HG03108 (cell line): ENCODE measurements at regions not wholly inside any gene's neighbourhood (a gene's known extent, or its start where the extent isn't known, plus 50 kb on each side); places are given as distances from the start of the nearest gene placed in this dataset.
A peak's percentile ranks its signal among the peaks of the same experiment; 100 is the strongest.
"Not testable (repeated sequence)": the region's sequence is repeated elsewhere in the genome, so short reads cannot be mapped to it uniquely, and the experiment has no call there.

Experiments
- ATAC-seq: cut with Tn5 transposase; IDR thresholded peaks from one replicate; pipeline ENCODE4 v1.9.1; 2021; ENCODE audit warnings: moderate library complexity; ENCODE audit not compliant: unreplicated experiment

GRCh38 chr4:17436047-17436749 lies 75.7 kb downstream of the QDPR start:
- ATAC-seq, result not testable (repeated sequence)

DNA sequence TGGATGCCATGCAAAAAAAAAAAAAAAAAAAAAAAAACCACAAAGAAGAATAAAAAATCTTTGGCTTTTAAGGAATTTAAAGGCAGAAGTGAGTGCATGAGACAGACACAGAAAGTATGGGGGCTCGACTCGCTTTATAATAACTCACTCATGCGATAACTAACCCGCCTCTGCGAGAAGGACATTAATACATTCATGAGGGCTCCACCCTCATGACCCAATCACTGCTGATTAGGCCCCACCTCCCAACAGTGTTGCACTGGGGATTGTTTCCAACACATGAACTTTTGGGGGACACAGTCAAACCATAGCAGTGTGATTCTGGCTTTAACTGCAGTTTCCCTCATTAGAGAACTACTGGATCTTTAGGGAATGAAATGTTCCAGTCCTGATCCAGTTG lies 78.1 kb downstream of the QDPR start:
- ATAC-seq, result no peak

GRCh38 chr4:17427991-17428390 lies 83.9 kb downstream of the QDPR start:
- ATAC-seq, result no peak

DNA sequence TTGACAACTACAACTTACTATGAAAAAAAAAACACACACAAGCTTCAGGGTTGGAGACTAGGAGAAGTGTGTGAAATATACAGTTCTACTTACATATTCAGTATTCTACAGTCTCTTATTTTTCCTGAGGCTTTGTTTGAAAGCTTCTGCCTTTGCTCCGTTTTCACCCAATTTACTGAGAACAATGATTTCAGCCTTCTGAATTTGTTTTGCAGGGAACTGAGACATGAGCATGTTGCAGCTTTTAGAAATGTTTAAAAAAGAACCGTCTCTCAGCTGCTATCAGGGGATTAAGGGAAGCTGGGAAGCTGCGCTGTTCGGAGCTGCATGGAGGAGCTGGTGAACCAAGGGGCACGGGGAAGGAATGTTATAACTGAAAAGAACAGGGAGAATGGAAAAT lies 85.7 kb downstream of the QDPR start:
- ATAC-seq, result no peak

- no peak for ATAC-seq
Observed at GRCh38 chr4:17418010-17418409, 93.9 kb downstream of the QDPR start.

GRCh38 chr4:17414392-17414791 lies 97.5 kb downstream of the QDPR start:
- ATAC-seq, result no peak

DNA sequence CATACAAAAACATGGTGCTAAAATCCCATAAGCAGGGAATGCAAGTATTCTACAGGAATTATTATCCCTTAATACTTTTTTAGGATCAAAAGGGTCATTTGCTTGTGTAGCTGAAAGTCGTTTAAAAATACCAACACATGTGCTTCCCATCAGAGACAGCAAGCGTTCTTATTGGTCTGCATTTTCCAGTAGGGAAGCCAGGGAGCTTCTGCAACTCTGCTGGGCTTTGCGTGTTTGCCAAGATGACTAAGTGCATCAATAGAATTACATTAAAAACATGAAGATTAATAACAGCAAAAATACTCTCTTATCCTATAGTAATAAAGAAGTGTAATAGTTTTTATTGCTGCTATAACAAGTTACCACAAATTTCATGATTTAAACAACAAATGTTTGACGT lies 111.2 kb downstream of the QDPR start:
- no peak for ATAC-seq

- ATAC-seq, result no peak
Observed at GRCh38 chr4:17398805-17399204, 113.1 kb downstream of the QDPR start.

DNA sequence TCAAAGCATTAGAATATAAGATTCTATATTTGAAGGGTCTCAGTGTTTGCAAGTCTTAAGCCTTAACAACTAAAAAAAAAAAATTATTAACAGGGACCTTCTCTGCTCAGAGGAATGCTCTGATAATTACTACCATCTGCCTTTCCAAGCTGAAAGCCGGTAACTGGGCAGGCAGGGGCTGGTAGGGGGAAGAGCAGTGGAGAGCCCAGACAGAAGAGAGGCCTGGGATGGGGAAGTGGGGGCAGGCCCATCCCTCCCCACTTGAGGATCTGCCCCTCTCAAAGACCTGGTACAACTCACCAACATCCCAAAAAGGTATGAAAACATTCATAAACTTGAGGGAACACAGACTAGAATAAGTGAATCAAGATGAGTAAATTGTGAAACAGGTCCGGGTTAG lies 113.9 kb downstream of the QDPR start:
- no peak for ATAC-seq

DNA sequence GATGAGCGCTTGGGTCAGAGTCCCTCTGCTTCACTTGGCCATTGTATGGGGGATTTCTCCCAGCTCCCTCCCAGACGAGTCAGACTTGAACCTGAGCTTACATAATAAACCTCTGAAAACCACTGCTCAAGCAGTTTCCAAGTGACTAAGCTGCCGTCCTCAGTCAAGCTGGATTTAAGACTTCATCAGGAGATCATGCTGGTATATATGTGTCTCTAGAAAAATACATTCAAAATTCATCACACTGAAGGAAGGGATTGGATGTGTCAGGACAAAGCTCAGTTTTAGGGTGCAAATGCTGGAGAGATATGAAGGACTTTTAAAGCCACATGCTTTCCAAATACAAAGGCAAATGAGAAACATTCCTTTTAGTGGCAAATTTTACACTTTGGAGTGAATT lies 114.3 kb downstream of the QDPR start:
- no peak for ATAC-seq

GRCh38 chr4:17385403-17385802 lies 126.5 kb downstream of the QDPR start:
- ATAC-seq, result peak; percentile 75

DNA sequence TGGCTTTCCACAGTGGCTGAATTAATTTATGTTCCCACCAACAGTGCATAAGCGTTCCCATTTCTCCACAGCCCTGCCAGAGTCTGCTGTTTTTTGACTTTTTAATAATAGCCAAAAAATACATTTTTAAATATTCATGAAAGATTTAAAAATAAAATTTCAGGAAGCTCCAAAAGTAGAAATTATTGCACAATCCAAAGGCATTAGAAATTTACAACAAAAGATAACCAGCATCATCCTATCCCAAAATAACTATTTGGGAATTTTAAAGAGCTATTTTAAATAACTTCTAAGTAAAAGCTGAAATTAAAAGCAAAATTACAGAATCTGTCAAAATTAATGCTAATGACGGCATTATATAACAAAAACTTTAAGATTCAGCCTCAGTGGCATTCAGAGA lies 131.5 kb downstream of the QDPR start:
- ATAC-seq, result no peak

GRCh38 chr4:17376205-17376604 lies 135.7 kb downstream of the QDPR start:
- ATAC-seq, result no peak

DNA sequence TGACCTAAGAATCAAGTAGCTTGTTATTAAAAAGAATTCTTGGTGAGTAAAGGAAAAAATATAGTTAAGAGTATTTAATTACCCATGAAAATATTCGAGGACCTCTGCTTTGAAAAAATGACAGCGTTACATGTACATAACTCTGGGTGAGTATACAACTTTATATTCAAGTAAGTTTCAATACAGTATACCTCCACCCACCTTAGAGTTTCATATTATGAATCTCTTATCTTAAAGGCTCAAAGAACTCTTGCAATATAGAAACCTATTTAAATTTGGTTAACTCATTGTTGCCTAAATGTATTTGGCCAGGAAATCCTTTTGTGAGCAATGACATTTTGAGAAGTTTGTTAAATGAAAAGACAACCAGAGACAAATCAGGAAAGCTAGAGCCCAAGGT lies 138.2 kb downstream of the QDPR start:
- ATAC-seq, result no peak

DNA sequence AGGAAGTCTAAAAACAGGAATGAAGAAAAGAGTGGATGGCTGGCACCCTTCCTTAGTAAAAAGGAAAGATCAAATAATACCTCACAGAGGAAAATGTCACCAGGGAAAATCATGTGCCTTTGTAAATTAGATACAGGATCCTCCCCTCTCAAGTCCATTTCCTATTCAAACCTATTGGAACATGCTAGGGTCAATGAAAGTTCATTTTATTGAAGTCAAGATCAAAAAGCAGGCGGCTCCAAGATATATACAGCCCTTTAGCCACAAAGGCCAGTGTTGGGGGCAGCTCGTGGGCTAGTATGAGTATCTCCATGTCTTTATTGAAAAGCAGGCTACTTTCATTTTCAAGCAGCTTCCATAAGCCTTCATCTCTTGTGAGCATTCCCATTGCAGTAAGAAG lies 141.1 kb downstream of the QDPR start:
- ATAC-seq, result no peak

GRCh38 chr4:17368408-17368807 lies 143.5 kb downstream of the QDPR start:
- no peak for ATAC-seq

GRCh38 chr4:17367201-17367600 lies 144.7 kb downstream of the QDPR start:
- ATAC-seq, result no peak

DNA sequence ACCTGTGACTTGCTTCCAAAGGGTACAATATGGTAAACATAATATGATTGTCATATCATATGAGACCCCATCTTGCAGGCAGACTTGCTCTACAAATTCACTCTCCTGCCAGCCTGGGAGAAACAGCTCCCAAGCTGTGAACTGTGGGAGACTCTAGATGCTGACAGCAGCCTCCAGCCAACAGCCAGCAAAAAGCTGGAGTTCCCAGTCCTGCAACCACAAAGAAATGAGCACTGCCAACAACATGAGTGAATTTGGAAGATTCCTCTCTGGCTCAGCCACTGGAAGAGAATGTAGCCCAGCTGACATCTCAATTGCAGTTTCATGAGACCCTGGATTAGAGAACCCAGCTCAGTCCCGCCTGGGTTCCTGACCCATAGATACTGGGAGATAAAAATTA lies 145.4 kb downstream of the QDPR start:
- no peak for ATAC-seq

- no peak for ATAC-seq
Observed at GRCh38 chr4:17362430-17362829, 149.5 kb downstream of the QDPR start.

GRCh38 chr4:17358241-17358640 lies 153.6 kb downstream of the QDPR start:
- ATAC-seq, result no peak

GRCh38 chr4:17356926-17357325 lies 155.0 kb downstream of the QDPR start:
- ATAC-seq, result no peak

DNA sequence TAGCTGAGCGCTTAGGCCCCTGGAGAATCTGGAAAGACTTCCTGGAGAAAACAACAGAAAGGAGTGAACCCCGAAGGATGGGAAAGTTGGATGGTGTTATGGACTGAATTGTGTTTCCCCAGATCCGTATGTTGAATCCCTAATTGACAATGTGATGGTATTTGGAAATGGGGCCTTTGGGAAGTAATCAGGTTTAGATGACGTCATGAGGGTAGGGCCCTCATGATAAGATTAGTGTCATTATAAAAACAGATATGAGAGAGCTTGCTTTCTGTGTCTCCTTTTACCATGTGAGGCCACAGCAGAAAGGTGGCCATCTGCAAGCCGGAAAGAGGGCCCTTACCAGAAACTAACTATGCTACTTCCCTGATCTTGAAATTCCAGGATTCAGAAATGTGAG lies 159.5 kb downstream of the QDPR start:
- ATAC-seq, result no peak

DNA sequence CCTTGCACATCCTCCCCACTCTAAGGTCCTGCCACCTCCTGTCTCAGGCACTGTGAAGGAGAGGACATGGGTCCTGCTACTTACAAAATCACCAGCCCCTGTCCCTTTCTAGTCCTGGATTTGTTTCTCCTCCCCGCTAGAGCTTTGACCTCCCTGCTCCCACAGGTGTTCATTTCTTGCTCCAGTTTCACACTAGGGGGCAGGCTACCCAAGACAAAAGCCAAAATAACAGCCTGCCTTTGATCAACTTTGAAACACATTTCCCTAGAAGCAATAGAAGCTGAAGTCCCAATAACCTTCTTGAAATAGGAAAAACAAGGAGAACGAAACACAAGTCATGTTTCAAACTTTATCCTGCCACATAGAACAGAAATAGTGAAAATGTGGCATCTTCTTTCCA lies 164.4 kb downstream of the QDPR start:
- ATAC-seq, result no peak
